Small intestine (tissue), 7 donors: ENCODE measurements at regions not wholly inside any gene's neighbourhood (a gene's known extent, or its start where the extent isn't known, plus 50 kb on each side); places are given as distances from the start of the nearest gene placed in this dataset.

ENCODE experiments used
- DNase-seq, 2 donors: peaks; one replicate each; pipeline versions ENCODE4 v3.0.0 to v3.0.0-alpha.2; 2013
- FAIRE-seq: peaks from 2 replicates; lab custom pipeline; 2012; peaks lifted over from hg19 to GRCh38; lab: Jason Lieb, UNC
- H3K27ac ChIP-seq, 3 donors: one replicate each; pipeline ENCODE4 v1.5.1; 2013; ENCODE audit warnings: low read length in 2 of 3, mild to moderate bottlenecking in 2 of 3, control low read depth in 1 of 3, inconsistent platforms in 1 of 3, low read depth in 1 of 3, moderate library complexity in 1 of 3
- H3K27me3 ChIP-seq, 3 donors: one replicate each; pipeline ENCODE4 v1.6.1; 2013; ENCODE audit warnings: low read length in 3 of 3, inconsistent platforms in 1 of 3; ENCODE audit not compliant: control insufficient read depth in 3 of 3, insufficient read depth in 3 of 3
- H3K36me3 ChIP-seq, 3 donors: one replicate each; pipeline ENCODE4 v1.6.1; 2013; ENCODE audit warnings: low read length in 3 of 3, inconsistent platforms in 1 of 3, low read depth in 1 of 3, mild to moderate bottlenecking in 1 of 3, moderate library complexity in 1 of 3; ENCODE audit not compliant: control insufficient read depth in 3 of 3, insufficient read depth in 2 of 3
- H3K4me1 ChIP-seq, 3 donors: one replicate each; pipeline ENCODE4 v1.6.1; 2013; ENCODE audit warnings: low read length in 2 of 3, inconsistent platforms in 1 of 3, low read depth in 1 of 3, mild to moderate bottlenecking in 1 of 3, moderate library complexity in 1 of 3; ENCODE audit not compliant: control insufficient read depth in 3 of 3, insufficient read depth in 2 of 3
- H3K4me3 ChIP-seq, 3 donors: one replicate each; pipeline ENCODE4 v1.5.1; 2013; ENCODE audit warnings: low read length in 3 of 3, control low read depth in 1 of 3, inconsistent platforms in 1 of 3, low read depth in 1 of 3, mild to moderate bottlenecking in 1 of 3, moderate library complexity in 1 of 3
- H3K9me3 ChIP-seq, 2 donors: one replicate each; pipeline ENCODE4 v1.6.1; 2013; ENCODE audit warnings: low read depth in 1 of 2, low read length in 1 of 2; ENCODE audit not compliant: control insufficient read depth in 2 of 2, insufficient read depth in 1 of 2
- WGBS, 3 donors: extraction: QIAGEN DNeasy Blood & Tissue Kit; methylation state at CpG; one replicate each; pipeline ENCODE4 v1.1.7; 2013; 5-methylcytosine and 5-hydroxymethylcytosine counted together
- donor health status: healthy with polysubstance abuse.
- donor health status: control.
- donor health status: control.
- donor health status: Bipolar disorder and iron deficiency.
- donor health status: healthy.

GRCh38 chr4:186949847-186950246, 226.2 kb upstream of the FAT1 start:
- 82 to 87% (median 85%) methylated on average over 6 of the region's 6 CpGs for WGBS, 3 donors
- FAIRE-seq (no peak), DNase-seq (no peak)
- Histone ChIP-seq H3K27me3 (no peaks in the 10 kb centered on the region), H3K27ac (no peak overlapping the region), H3K4me3 (no peak overlapping the region), H3K4me1 (peaks cover 3 to 13% (median 4%) of the 10 kb centered on the region in 3 donors), H3K9me3 (no peaks in the 10 kb centered on the region), H3K36me3 (no peaks in the 10 kb centered on the region)

DNA sequence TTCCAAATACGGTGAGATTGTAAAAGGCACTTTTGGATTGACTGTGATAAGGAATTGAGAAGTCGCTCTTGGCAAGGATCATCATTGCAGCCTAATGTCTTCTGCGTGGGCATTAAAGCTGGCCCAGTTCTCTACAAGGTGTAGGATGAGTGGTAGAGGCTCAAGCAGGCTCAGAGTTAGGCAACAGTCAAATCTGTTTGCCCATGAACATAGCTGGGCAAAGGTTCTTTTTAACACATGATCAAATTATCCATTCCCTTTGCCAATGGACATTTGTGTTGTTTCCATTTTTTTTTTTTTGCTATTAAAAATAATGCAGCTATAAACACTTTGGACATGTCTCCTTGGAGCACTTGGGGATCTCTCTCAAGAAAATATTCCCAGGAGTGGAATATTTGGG, 229.1 kb upstream of the FAT1 start:
- H3K27me3 ChIP-seq, result no peaks in the 10 kb centered on the region
- no peak overlapping the region for H3K4me3 ChIP-seq
- H3K36me3 ChIP-seq, result no peaks in the 10 kb centered on the region
- FAIRE-seq, result no peak
- H3K4me1 ChIP-seq, result no peaks in the 10 kb centered on the region
- 72 to 80% (median 74%) methylated on average over 3 of the region's 3 CpGs for WGBS, 3 donors
- no peak for DNase-seq
- no peaks in the 10 kb centered on the region for H3K9me3 ChIP-seq
- no peak overlapping the region for H3K27ac ChIP-seq

GRCh38 chr4:186953599-186954260, 230.1 kb upstream of the FAT1 start:
- H3K4me3 ChIP-seq, result no peak overlapping the region
- no peak for DNase-seq
- no peaks in the 10 kb centered on the region for H3K9me3 ChIP-seq
- H3K27me3 ChIP-seq, result no peaks in the 10 kb centered on the region
- no peak for FAIRE-seq
- no peak overlapping the region for H3K27ac ChIP-seq
- H3K4me1 ChIP-seq, result no peaks in the 10 kb centered on the region
- WGBS, 3 donors, result 72 to 84% (median 82%) methylated on average over 13 of the region's 13 CpGs
- no peaks in the 10 kb centered on the region for H3K36me3 ChIP-seq

GRCh38 chr4:186954509-186954908, 230.9 kb upstream of the FAT1 start:
- DNase-seq (no peak), FAIRE-seq (no peak)
- Histone ChIP-seq H3K27me3 (no peaks in the 10 kb centered on the region), H3K4me1 (no peaks in the 10 kb centered on the region), H3K36me3 (no peaks in the 10 kb centered on the region), H3K27ac (no peak overlapping the region), H3K9me3 (no peaks in the 10 kb centered on the region), H3K4me3 (no peak overlapping the region)
- 75 to 91% (median 83%) methylated on average over 5 of the region's 5 CpGs for WGBS, 3 donors

DNA sequence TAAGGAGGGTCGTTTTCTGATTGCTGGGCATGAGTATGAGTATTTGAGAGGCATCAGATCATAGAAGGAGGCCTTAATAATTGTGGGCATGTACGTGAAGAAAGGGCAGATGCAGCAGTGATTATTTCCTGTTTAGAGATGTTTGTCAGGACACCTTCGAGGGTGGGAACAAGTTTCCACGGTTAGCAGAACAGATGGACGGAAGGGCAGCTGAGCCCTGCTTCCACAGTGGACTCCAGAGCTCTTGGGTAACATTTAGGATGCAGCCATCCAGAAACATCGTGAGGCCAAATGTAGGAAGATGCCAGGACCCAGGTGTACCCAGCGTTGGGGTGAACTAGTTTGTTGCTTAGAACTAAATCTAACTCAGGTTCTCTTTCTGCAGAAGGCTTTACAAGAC, 231.3 kb upstream of the FAT1 start:
- no peaks in the 10 kb centered on the region for H3K9me3 ChIP-seq
- FAIRE-seq (no peak), DNase-seq (no peak)
- H3K4me3 ChIP-seq, result no peak overlapping the region
- WGBS, 3 donors, result 69 to 87% (median 80%) methylated on average over 7 of the region's 7 CpGs
- no peaks in the 10 kb centered on the region for H3K36me3 ChIP-seq
- H3K27ac ChIP-seq, result no peak overlapping the region
- H3K4me1 ChIP-seq, result no peaks in the 10 kb centered on the region
- no peaks in the 10 kb centered on the region for H3K27me3 ChIP-seq

DNA sequence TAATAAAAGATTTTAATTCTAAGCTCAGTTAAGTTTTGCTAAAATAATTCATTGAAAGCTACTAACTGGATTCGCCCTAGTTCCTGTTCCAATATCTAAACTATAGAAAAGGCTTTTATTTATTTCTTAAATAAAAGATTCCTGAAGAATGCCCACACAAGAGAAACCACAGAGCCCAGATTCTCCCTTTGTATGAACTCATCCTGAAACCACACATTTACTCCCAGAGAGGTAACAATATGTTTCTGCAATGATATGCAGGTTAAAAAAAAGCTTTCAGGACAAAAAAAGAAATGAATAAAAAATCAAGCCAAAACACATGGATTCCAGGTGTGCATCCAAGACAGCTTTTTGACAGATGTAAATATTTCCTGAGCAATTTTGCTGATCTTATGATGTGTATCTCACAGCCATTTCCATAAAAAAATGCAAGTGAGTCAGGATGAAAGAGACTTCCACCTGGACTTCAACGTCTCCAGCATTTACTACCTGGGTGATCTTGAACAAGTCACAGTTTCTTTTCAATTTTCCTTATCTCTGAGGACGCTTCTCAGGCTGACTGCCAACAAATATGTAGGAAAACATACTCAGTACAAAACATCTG, 234.4 kb upstream of the FAT1 start:
- no peaks in the 10 kb centered on the region for H3K4me1 ChIP-seq
- H3K27me3 ChIP-seq, result no peaks in the 10 kb centered on the region
- no peaks in the 10 kb centered on the region for H3K36me3 ChIP-seq
- H3K4me3 ChIP-seq, result no peak overlapping the region
- H3K9me3 ChIP-seq, result no peaks in the 10 kb centered on the region
- H3K27ac ChIP-seq, result no peak overlapping the region
- no peak for FAIRE-seq
- no peak for DNase-seq
- 41 to 64% (median 46%) methylated on average over 3 of the region's 3 CpGs for WGBS, 3 donors

DNA sequence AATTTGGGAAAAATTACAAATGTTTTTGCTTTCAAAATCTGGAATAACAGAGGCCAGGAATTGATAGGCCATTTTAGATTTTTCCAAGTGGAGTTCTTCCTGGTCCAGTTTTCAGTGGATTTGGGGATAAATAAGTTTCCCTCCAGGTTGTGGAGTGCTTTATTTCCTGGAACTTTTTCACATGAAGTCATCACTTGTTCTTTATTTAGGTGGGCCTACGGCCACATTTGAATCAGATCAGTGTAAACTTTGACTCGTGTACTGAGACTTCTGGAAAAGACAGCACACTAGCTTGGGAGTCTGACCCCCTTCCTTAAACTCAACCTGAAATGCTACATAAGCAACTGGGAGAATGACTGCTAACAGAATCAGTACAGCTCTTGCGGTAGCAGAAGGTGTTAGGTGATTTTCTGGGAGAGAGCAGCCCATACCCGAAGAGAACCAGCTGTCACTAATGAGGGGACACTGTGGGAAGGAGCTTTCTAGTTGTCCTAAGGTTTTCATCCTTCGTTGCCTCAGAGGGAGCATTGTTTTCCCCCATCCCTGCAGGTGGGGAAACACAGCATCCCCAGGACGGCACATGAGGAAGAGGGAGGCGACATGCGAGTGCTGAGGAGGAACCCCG, 235.2 kb upstream of the FAT1 start:
- H3K27me3 ChIP-seq, result no peaks in the 10 kb centered on the region
- H3K36me3 ChIP-seq, result no peaks in the 10 kb centered on the region
- no peak for DNase-seq
- H3K9me3 ChIP-seq, result no peaks in the 10 kb centered on the region
- H3K4me1 ChIP-seq, result no peaks in the 10 kb centered on the region
- no peak for FAIRE-seq
- no peak overlapping the region for H3K27ac ChIP-seq
- 78 to 88% (median 83%) methylated on average over 9 of the region's 9 CpGs for WGBS, 3 donors
- no peak overlapping the region for H3K4me3 ChIP-seq

GRCh38 chr4:186979961-186980745, 256.5 kb upstream of the FAT1 start:
- no peak overlapping the region for H3K27ac ChIP-seq
- H3K36me3 ChIP-seq, result no peaks in the 10 kb centered on the region
- H3K9me3 ChIP-seq, result no peaks in the 10 kb centered on the region
- WGBS, 3 donors, result 58 to 78% (median 76%) methylated on average over 12 of the region's 12 CpGs
- H3K4me3 ChIP-seq, result no peak overlapping the region
- no peaks in the 10 kb centered on the region for H3K27me3 ChIP-seq
- no peak for FAIRE-seq
- DNase-seq, result no peak
- H3K4me1 ChIP-seq, result no peaks in the 10 kb centered on the region
